ENCODE measurements at regions not wholly inside any gene's neighbourhood (a gene's known extent, or its start where the extent isn't known, plus 50 kb on each side); places are given as distances from the start of the nearest gene placed in this dataset.

DNA sequence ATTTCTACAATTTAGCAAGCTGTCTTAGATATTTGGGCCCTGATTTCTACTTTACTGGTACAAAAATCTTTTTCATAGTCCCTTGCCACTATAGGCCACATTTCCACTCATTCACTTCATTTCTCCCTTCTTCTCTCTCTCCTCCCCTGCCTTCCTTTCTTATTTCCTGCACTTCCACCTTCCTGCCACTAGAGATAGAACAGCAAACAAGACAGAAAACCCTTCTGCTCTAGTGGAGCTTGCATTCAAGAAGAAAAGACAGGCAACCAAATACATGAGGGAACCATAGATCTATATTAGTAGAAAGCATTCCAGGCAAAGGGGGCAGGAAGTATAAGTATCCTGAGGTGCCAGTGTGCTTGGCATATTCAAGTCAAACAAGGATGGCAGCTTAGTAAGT lies 623.5 kb downstream of the FLRT2 start:
- H3K4me1 ChIP-seq (ENCODE audit: control insufficient read depth in 4 of 4, insufficient read depth in 4 of 4, low read length in 3 of 4): no peaks in the 10 kb centered on the region
- H3K9ac ChIP-seq (ENCODE audit: low read depth in 1 of 2, low read length in 2 of 2): no peak overlapping the region
- TF ChIP-seq FOXA2 (IDR thresholded peaks at IDR 0.05): no peak
- no peak for TF ChIP-seq RAD21 (IDR thresholded peaks at IDR 0.05)
- no peak for TF ChIP-seq RXRA (IDR thresholded peaks at IDR 0.05)
- TF ChIP-seq JUND (IDR thresholded peaks at IDR 0.05): no peak
- TF ChIP-seq, protein P1, sequence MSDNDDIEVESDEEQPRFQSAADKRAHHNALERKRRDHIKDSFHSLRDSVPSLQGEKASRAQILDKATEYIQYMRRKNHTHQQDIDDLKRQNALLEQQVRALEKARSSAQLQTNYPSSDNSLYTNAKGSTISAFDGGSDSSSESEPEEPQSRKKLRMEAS (IDR thresholded peaks at IDR 0.05): no peak
- TF ChIP-seq TAF1 (conservative IDR thresholded peaks at IDR 0.05): no peak
- no peak overlapping the region for H3K27ac ChIP-seq (ENCODE audit: low read depth in 1 of 2, low read length in 2 of 2)
- no peaks in the 10 kb centered on the region for H3K36me3 ChIP-seq (ENCODE audit: control insufficient read depth in 4 of 4, insufficient read depth in 3 of 4, low read depth in 1 of 4, low read length in 3 of 4)
- DNase-seq (ENCODE audit: low spot score): no peak
- H3K4me3 ChIP-seq (ENCODE audit: low read depth in 1 of 3, low read length in 3 of 3): no peak overlapping the region
- no peaks in the 10 kb centered on the region for H3K27me3 ChIP-seq (ENCODE audit: control insufficient read depth in 4 of 4, insufficient read depth in 4 of 4, low read length in 3 of 4)
- no peaks in the 10 kb centered on the region for H3K9me3 ChIP-seq (ENCODE audit: control insufficient read depth in 4 of 4, low read length in 3 of 4)

DNA sequence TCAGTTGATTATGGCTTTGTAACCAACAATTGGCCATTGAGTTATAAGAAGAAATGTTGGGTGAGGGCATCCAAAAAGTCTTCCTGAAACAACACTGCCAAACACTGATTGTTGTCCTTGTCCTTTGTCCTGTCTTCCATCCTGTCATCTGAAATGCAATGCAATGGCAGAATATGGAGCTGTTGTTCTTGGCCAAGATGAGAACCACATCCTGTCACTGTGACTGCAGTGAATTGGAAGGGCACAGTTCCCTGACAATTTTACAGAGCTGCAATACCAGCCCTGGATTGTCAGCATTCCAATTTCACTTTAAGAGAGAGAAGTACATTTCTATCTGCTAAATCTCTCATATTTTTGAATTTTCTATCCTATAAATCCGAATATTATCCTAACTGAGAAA lies 613.3 kb downstream of the FLRT2 start:
- Histone ChIP-seq H3K27me3 (ENCODE audit: control insufficient read depth in 4 of 4, insufficient read depth in 4 of 4, low read length in 3 of 4) (no peaks in the 10 kb centered on the region), H3K27ac (ENCODE audit: low read depth in 1 of 2, low read length in 2 of 2) (no peak overlapping the region), H3K9ac (ENCODE audit: low read depth in 1 of 2, low read length in 2 of 2) (no peak overlapping the region), H3K4me1 (ENCODE audit: control insufficient read depth in 4 of 4, insufficient read depth in 4 of 4, low read length in 3 of 4) (no peaks in the 10 kb centered on the region), H3K4me3 (ENCODE audit: low read depth in 1 of 3, low read length in 3 of 3) (no peak overlapping the region), H3K9me3 (ENCODE audit: control insufficient read depth in 4 of 4, low read length in 3 of 4) (peaks cover 0 to 3% (median 0%) of the 10 kb centered on the region in 4 donors), H3K36me3 (ENCODE audit: control insufficient read depth in 4 of 4, insufficient read depth in 3 of 4, low read depth in 1 of 4, low read length in 3 of 4) (no peaks in the 10 kb centered on the region)
- TF ChIP-seq TAF1 (conservative IDR thresholded peaks at IDR 0.05) (no peak), YY1 (IDR thresholded peaks at IDR 0.05) (no peak), FOXA1 (IDR thresholded peaks at IDR 0.05) (no peak), JUND (IDR thresholded peaks at IDR 0.05) (no peak), HNF4G (IDR thresholded peaks at IDR 0.05) (no peak), RAD21 (IDR thresholded peaks at IDR 0.05) (no peak), HNF4A (conservative IDR thresholded peaks at IDR 0.05) (no peak), RXRA (IDR thresholded peaks at IDR 0.05) (no peak), SP1 (IDR thresholded peaks at IDR 0.05) (no peak), FOXA2 (IDR thresholded peaks at IDR 0.05) (no peak), GABPA (IDR thresholded peaks at IDR 0.05 in 1 of 2, conservative IDR thresholded peaks at IDR 0.05 in 1 of 2) (no peak), NR2F2 (IDR thresholded peaks at IDR 0.05) (no peak), EGR1 (IDR thresholded peaks at IDR 0.05; ENCODE audit: low read depth in 2 of 2) (no peak)
- TF ChIP-seq, protein P2, sequence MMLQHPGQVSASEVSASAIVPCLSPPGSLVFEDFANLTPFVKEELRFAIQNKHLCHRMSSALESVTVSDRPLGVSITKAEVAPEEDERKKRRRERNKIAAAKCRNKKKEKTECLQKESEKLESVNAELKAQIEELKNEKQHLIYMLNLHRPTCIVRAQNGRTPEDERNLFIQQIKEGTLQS (IDR thresholded peaks at IDR 0.05): no peak
- TF ChIP-seq, protein P1 (IDR thresholded peaks at IDR 0.05): no peak
- TF ChIP-seq, protein P3, sequence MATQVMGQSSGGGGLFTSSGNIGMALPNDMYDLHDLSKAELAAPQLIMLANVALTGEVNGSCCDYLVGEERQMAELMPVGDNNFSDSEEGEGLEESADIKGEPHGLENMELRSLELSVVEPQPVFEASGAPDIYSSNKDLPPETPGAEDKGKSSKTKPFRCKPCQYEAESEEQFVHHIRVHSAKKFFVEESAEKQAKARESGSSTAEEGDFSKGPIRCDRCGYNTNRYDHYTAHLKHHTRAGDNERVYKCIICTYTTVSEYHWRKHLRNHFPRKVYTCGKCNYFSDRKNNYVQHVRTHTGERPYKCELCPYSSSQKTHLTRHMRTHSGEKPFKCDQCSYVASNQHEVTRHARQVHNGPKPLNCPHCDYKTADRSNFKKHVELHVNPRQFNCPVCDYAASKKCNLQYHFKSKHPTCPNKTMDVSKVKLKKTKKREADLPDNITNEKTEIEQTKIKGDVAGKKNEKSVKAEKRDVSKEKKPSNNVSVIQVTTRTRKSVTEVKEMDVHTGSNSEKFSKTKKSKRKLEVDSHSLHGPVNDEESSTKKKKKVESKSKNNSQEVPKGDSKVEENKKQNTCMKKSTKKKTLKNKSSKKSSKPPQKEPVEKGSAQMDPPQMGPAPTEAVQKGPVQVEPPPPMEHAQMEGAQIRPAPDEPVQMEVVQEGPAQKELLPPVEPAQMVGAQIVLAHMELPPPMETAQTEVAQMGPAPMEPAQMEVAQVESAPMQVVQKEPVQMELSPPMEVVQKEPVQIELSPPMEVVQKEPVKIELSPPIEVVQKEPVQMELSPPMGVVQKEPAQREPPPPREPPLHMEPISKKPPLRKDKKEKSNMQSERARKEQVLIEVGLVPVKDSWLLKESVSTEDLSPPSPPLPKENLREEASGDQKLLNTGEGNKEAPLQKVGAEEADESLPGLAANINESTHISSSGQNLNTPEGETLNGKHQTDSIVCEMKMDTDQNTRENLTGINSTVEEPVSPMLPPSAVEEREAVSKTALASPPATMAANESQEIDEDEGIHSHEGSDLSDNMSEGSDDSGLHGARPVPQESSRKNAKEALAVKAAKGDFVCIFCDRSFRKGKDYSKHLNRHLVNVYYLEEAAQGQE (IDR thresholded peaks at IDR 0.05): no peak
- TF ChIP-seq, protein P4, sequence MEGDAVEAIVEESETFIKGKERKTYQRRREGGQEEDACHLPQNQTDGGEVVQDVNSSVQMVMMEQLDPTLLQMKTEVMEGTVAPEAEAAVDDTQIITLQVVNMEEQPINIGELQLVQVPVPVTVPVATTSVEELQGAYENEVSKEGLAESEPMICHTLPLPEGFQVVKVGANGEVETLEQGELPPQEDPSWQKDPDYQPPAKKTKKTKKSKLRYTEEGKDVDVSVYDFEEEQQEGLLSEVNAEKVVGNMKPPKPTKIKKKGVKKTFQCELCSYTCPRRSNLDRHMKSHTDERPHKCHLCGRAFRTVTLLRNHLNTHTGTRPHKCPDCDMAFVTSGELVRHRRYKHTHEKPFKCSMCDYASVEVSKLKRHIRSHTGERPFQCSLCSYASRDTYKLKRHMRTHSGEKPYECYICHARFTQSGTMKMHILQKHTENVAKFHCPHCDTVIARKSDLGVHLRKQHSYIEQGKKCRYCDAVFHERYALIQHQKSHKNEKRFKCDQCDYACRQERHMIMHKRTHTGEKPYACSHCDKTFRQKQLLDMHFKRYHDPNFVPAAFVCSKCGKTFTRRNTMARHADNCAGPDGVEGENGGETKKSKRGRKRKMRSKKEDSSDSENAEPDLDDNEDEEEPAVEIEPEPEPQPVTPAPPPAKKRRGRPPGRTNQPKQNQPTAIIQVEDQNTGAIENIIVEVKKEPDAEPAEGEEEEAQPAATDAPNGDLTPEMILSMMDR (IDR thresholded peaks at IDR 0.05; ENCODE audit: low read depth, low read length, missing input control): no peak
- TF ChIP-seq, protein P5, sequence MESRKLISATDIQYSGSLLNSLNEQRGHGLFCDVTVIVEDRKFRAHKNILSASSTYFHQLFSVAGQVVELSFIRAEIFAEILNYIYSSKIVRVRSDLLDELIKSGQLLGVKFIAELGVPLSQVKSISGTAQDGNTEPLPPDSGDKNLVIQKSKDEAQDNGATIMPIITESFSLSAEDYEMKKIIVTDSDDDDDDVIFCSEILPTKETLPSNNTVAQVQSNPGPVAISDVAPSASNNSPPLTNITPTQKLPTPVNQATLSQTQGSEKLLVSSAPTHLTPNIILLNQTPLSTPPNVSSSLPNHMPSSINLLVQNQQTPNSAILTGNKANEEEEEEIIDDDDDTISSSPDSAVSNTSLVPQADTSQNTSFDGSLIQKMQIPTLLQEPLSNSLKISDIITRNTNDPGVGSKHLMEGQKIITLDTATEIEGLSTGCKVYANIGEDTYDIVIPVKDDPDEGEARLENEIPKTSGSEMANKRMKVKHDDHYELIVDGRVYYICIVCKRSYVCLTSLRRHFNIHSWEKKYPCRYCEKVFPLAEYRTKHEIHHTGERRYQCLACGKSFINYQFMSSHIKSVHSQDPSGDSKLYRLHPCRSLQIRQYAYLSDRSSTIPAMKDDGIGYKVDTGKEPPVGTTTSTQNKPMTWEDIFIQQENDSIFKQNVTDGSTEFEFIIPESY (IDR thresholded peaks at IDR 0.05): no peak
- no peak for DNase-seq (ENCODE audit: low spot score)
- 39% methylated on average over 1 of the region's 1 CpG for WGBS
